Lower leg skin (tissue), 4 donors: ENCODE measurements at regions not wholly inside any gene's neighbourhood (a gene's known extent, or its start where the extent isn't known, plus 50 kb on each side); places are given as distances from the start of the nearest gene placed in this dataset.
"Not testable (repeated sequence)": the region's sequence is repeated elsewhere in the genome, so short reads cannot be mapped to it uniquely, and the experiment has no call there.

ENCODE experiments used
- DNase-seq, 2 donors: peaks; one replicate each; pipeline ENCODE4 v3.0.0-alpha.2; 2019; ENCODE audit warnings: low spot score in 2 of 2
- H3K4me3 ChIP-seq: fragments of 200-600 bp; sonication (generic); 2 replicates; pipeline ENCODE4 v1.5.1; 2017; ENCODE audit warnings: mild to moderate bottlenecking, low read depth; ENCODE audit not compliant: poor library complexity, severe bottlenecking
- POLR2A ChIP-seq, 2 donors: fragments of 450-650 bp; IDR thresholded peaks; one replicate each; pipeline ENCODE4 v1.6.1; 2016 to 2017; ENCODE audit warnings: antibody characterized with exemption in 2 of 2, mild to moderate bottlenecking in 1 of 2, moderate library complexity in 1 of 2
- WGBS, 2 donors: methylation state at CpG; one replicate each; pipeline ENCODE4 v1.1.5; 2018; 5-methylcytosine and 5-hydroxymethylcytosine counted together
- intact Hi-C: fragments of 100-400 bp; cut with DNase I; formaldehyde crosslinking; loops from one replicate; pipeline ENCODE4 v1.15.0; 2023; ENCODE audit warnings: low total_unique reads
- TF ChIP-seq, protein P1 (sequence below), 3 donors: fragments of 450-650 bp; IDR thresholded peaks; one replicate each; pipeline ENCODE4 v1.5.1; 2016; ENCODE audit warnings: antibody characterized with exemption in 3 of 3, mild to moderate bottlenecking in 3 of 3, moderate library complexity in 2 of 3

DNA sequence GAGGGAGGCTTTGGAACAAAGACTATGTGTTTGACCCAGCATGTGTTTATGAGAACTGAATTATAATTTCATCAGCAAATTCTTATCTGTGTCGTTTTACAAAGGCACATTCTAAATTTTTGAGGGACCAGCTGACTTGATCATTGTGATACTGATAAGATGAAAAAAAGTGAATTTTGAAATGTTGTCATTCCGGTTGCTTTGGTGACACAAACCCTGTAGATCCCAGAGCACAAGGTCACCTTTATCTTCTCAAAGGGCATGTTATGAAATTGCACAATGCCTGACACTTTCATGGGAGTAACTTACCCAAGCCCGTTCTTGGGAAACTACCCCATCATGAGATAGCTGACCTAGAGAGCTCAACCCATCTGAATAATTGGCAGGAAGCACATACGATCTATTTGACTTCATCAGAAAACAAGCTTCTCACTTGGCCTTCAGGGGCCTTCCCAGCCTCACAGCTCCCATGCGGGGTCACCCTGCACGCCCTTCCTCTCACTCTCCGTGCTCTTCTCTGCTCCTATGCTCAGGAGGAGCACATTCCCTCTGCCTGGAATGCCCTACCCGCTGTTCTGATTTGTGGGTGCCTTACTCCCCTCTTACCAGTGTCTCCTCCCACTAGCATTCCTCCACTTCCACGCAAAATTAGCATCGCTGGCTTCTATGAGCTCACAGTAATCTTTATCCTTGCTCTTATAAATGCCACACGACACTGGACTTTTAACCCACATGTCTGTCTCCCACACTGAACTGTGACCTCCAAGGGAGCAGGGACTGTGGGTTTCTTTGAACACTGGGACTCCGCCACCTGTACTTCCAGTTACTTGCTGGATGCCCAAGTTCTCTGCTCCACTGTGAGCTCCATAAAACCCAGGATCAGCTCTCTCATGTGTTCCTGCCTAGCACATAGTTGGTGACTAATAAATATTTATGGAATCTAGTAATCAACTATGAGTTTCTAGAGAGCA, 555.8 kb upstream of the ID2 start:
- intact Hi-C loops = no loop called here
- H3K4me3 ChIP-seq = no peak overlapping the region
- 86 to 87% methylated on average over 12 of the region's 12 CpGs for WGBS, 2 donors
- TF ChIP-seq, protein P1, sequence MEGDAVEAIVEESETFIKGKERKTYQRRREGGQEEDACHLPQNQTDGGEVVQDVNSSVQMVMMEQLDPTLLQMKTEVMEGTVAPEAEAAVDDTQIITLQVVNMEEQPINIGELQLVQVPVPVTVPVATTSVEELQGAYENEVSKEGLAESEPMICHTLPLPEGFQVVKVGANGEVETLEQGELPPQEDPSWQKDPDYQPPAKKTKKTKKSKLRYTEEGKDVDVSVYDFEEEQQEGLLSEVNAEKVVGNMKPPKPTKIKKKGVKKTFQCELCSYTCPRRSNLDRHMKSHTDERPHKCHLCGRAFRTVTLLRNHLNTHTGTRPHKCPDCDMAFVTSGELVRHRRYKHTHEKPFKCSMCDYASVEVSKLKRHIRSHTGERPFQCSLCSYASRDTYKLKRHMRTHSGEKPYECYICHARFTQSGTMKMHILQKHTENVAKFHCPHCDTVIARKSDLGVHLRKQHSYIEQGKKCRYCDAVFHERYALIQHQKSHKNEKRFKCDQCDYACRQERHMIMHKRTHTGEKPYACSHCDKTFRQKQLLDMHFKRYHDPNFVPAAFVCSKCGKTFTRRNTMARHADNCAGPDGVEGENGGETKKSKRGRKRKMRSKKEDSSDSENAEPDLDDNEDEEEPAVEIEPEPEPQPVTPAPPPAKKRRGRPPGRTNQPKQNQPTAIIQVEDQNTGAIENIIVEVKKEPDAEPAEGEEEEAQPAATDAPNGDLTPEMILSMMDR (IDR thresholded peaks at IDR 0.05) = no peak
- no peak for TF ChIP-seq POLR2A (IDR thresholded peaks at IDR 0.05)
- no peak for DNase-seq

DNA sequence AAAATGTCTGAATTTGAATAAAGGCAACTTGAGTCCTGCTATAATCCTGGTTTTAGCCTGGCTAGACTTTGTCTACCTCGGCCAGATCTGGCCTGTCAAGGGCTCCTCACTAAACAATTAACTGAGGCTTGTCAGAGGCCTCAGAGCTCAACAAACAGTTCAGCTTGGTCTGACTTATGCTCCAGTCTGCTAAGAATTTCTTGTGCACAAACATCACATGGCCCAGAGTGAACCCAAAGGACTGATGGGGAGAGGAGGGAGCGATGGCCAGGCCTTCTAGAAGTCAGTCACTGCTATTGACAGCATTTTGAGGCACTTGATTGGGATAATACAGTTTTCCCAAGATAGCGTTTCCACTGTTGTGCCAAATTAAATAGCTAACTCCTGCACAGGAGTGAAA, 555.1 kb upstream of the ID2 start:
- no peak overlapping the region for H3K4me3 ChIP-seq
- TF ChIP-seq, protein P1 (IDR thresholded peaks at IDR 0.05) = no peak
- no peak for TF ChIP-seq POLR2A (IDR thresholded peaks at IDR 0.05)
- intact Hi-C loops = no loop called here
- WGBS, 2 donors = 92 to 97% methylated on average over 3 of the region's 3 CpGs
- DNase-seq = no peak

DNA sequence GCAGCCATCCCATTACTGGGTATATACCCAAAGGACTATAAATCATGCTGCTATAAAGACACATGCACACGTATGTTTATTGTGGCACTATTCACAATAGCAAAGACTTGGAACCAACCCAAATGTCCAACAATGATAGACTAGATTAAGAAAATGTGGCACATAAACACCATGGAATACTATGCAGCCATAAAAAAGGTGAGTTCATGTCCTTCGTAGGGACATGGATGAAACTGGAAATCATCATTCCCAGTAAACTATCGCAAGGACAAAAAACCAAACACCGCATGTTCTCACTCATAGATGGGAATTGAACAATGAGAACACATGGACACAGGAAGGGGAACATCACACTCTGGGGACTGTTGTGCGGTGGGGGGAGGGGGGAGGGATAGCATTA, 550.4 kb upstream of the ID2 start:
- intact Hi-C loops, H3K4me3 ChIP-seq, DNase-seq: not testable (repeated sequence)

DNA sequence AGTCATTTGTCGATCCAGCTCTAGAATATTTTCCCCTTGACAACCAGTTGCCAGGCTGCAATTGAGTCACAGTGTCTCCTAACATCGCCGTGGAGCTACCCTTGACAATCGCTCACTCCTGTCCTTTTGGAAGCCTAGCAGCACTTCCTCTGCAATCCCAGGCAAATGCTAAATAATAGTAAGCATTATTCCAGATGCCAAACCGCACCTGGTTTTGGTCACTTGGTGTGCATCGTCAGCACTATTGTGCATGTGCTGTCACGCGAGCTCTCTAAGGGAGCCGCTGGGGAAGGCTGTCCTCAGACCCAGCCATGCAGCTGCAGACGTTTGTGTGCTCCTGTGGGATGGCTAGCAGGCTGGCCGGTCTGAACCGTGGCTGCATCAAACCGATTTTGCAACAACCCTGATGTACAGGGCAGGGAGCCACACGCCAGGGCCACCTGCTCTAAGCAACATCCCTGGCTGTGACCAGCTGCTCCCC, 549.5 kb upstream of the ID2 start:
- intact Hi-C loops = no loop called here
- WGBS, 2 donors = 36 to 44% methylated on average over 13 of the region's 14 CpGs
- no peak overlapping the region for H3K4me3 ChIP-seq

More for the DNA sequence above, 550.4 kb upstream of the ID2 start:
- WGBS, 2 donors = 94 to 96% methylated on average over 4 to 5 of the region's 5 CpGs

DNA sequence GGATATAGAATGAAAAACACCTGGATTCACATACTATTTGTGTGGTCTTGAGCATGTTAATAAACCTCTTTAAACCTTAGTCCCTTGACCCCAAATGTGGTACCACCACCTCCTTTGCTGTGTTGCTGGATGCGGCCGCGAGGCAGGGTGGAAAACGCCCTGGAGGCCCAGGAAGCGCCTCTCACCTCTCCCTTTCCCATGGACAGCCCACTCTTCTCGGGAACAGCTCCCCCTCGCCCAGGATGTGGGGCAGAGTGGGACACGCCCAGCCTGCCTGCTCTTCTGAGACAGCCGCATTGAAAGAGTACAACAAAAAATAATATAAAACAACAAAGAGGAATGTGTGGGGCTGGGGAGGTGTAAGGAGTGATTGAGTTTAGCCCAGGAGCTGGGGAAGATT, 549.0 kb upstream of the ID2 start:
- WGBS, 2 donors = 45 to 58% methylated on average over 9 of the region's 9 CpGs
- TF ChIP-seq, protein P1 (IDR thresholded peaks at IDR 0.05) = no peak
- TF ChIP-seq POLR2A (IDR thresholded peaks at IDR 0.05) = no peak
- no peak for DNase-seq
- H3K4me3 ChIP-seq = no peak overlapping the region
- intact Hi-C loops = no loop called here

More for the DNA sequence above, 549.5 kb upstream of the ID2 start:
- DNase-seq = no peak
- TF ChIP-seq, protein P1 (IDR thresholded peaks at IDR 0.05) = no peak
- no peak for TF ChIP-seq POLR2A (IDR thresholded peaks at IDR 0.05)

DNA sequence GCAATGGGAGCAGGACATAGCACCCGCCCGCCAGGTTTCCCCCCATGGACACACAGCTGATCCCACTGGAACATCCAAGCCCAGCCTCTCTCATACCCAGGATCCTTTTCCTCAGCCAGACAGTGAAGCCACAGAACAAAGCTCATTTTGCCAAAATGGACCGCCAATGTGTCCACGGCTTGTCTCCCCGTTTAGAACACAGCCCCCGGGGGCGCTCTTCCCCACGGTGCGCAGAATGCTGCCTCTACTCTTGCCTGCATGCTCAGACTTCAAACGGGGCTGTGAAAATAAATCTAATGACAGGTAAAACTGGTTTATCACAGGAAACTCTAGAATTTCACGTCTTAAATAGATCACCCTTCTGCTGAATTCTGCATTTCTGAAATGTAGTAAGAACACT, 548.5 kb upstream of the ID2 start:
- no peak for DNase-seq
- intact Hi-C loops = no loop called here
- 47 to 53% methylated on average over 11 of the region's 11 CpGs for WGBS, 2 donors

More for the DNA sequence above, 548.5 kb upstream of the ID2 start:
- no peak for TF ChIP-seq POLR2A (IDR thresholded peaks at IDR 0.05)
- TF ChIP-seq, protein P1 (IDR thresholded peaks at IDR 0.05) = no peak
- no peak overlapping the region for H3K4me3 ChIP-seq
